HEK293T (cell line): ENCODE measurements at regions not wholly inside any gene's neighbourhood (a gene's known extent, or its start where the extent isn't known, plus 50 kb on each side); places are given as distances from the start of the nearest gene placed in this dataset.

Experiments used
- ARNT ChIP-seq: fragments of 450-650 bp; IDR thresholded peaks from 2 replicates; pipeline ENCODE4 v1.6.1; 2017; ENCODE audit warnings: mild to moderate bottlenecking
- BHLHE40 ChIP-seq: fragments of 450-650 bp; IDR thresholded peaks from 2 replicates; pipeline ENCODE4 v1.6.1; 2016; ENCODE audit warnings: mild to moderate bottlenecking, moderate library complexity, borderline replicate concordance
- CTBP1 ChIP-seq: fragments of 450-650 bp; IDR thresholded peaks from 2 replicates; pipeline ENCODE4 v1.6.1; 2016; ENCODE audit warnings: borderline replicate concordance
- FOXK2 ChIP-seq: fragments of 450-650 bp; IDR thresholded peaks from 2 replicates; pipeline ENCODE4 v1.6.1; 2016; ENCODE audit warnings: mild to moderate bottlenecking
- L3MBTL2 ChIP-seq: fragments of 450-650 bp; conservative IDR thresholded peaks from 2 replicates; pipeline ENCODE4 v1.6.1; 2016; ENCODE audit warnings: mild to moderate bottlenecking
- LEF1 ChIP-seq: fragments of 450-650 bp; IDR thresholded peaks from 2 replicates; pipeline ENCODE4 v1.6.1; 2017; ENCODE audit warnings: mild to moderate bottlenecking, borderline replicate concordance
- NFRKB ChIP-seq: fragments of 450-650 bp; IDR thresholded peaks from 2 replicates; pipeline ENCODE4 v1.6.1; 2016; ENCODE audit warnings: mild to moderate bottlenecking, moderate library complexity
- PKNOX1 ChIP-seq: fragments of 450-650 bp; IDR thresholded peaks from 2 replicates; pipeline ENCODE4 v1.6.1; 2016
- SP1 ChIP-seq: fragments of 450-650 bp; IDR thresholded peaks from 2 replicates; pipeline ENCODE4 v1.6.1; 2017
- SUZ12 ChIP-seq: fragments of 450-650 bp; IDR thresholded peaks from 2 replicates; pipeline ENCODE4 v1.6.1; 2016; ENCODE audit warnings: mild to moderate bottlenecking
- TARDBP ChIP-seq: fragments of 450-650 bp; IDR thresholded peaks from 2 replicates; pipeline ENCODE4 v1.6.1; 2016

- TF ChIP-seq BHLHE40 = no peak
- TF ChIP-seq FOXK2 = no peak
- no peak for TF ChIP-seq PKNOX1
- no peak for TF ChIP-seq SUZ12
- TF ChIP-seq SP1 = no peak
- TF ChIP-seq CTBP1 = no peak
- TF ChIP-seq L3MBTL2 = no peak
- TF ChIP-seq ARNT = no peak
- no peak for TF ChIP-seq TARDBP
- no peak for TF ChIP-seq NFRKB
- TF ChIP-seq LEF1 = no peak
Observed at GRCh38 chr1:60160141-60160540, 86.6 kb upstream of the C1orf87 start.
